ENCODE measurements at regions not wholly inside any gene's neighbourhood (a gene's known extent, or its start where the extent isn't known, plus 50 kb on each side); places are given as distances from the start of the nearest gene placed in this dataset.
"Not testable (repeated sequence)": the region's sequence is repeated elsewhere in the genome, so short reads cannot be mapped to it uniquely, and the experiment has no call there.

GRCh38 chr11:96708219-96708878, 318.5 kb downstream of the JRKL start:
- no peak for DNase-seq

GRCh38 chr11:96713301-96713700, 323.5 kb downstream of the JRKL start:
- DNase-seq = no peak

GRCh38 chr11:96714689-96715088, 324.9 kb downstream of the JRKL start:
- no peak for DNase-seq

- DNase-seq = no peak
Observed at GRCh38 chr11:96715208-96715607, 325.4 kb downstream of the JRKL start.

GRCh38 chr11:96736601-96737000, 346.8 kb downstream of the JRKL start:
- no peak for DNase-seq

GRCh38 chr11:96738311-96738710, 348.5 kb downstream of the JRKL start:
- no peak for DNase-seq

GRCh38 chr11:96741068-96741467, 351.3 kb downstream of the JRKL start:
- no peak for DNase-seq

- DNase-seq = no peak
Observed at GRCh38 chr11:96744697-96745096, 354.9 kb downstream of the JRKL start.

GRCh38 chr11:96748639-96749370, 359.0 kb downstream of the JRKL start:
- no peak for DNase-seq

GRCh38 chr11:96751807-96752206, 362.0 kb downstream of the JRKL start:
- DNase-seq = not testable (repeated sequence)

- DNase-seq = no peak
Observed at GRCh38 chr11:96752221-96752620, 362.4 kb downstream of the JRKL start.

- no peak for DNase-seq
Observed at GRCh38 chr11:96753997-96754396, 364.2 kb downstream of the JRKL start.

GRCh38 chr11:96755209-96755608, 365.4 kb downstream of the JRKL start:
- no peak for DNase-seq

GRCh38 chr11:96755752-96756151, 365.9 kb downstream of the JRKL start:
- no peak for DNase-seq

- DNase-seq = no peak
Observed at GRCh38 chr11:96758957-96759356, 369.1 kb downstream of the JRKL start.

GRCh38 chr11:96760306-96760705, 370.5 kb downstream of the JRKL start:
- no peak for DNase-seq

- no peak for DNase-seq
Observed at GRCh38 chr11:96760815-96761214, 371.0 kb downstream of the JRKL start.

- DNase-seq = no peak
Observed at GRCh38 chr11:96761451-96761850, 371.6 kb downstream of the JRKL start.

- DNase-seq = no peak
Observed at GRCh38 chr11:96763244-96763643, 373.4 kb downstream of the JRKL start.

- no peak for DNase-seq
Observed at GRCh38 chr11:96778272-96778671, 388.5 kb downstream of the JRKL start.

GRCh38 chr11:96779030-96779429, 389.2 kb downstream of the JRKL start:
- DNase-seq = no peak

GRCh38 chr11:96781082-96781481, 391.3 kb downstream of the JRKL start:
- no peak for DNase-seq

- DNase-seq = no peak
Observed at GRCh38 chr11:96782632-96783031, 392.8 kb downstream of the JRKL start.

GRCh38 chr11:96783311-96783710, 393.5 kb downstream of the JRKL start:
- no peak for DNase-seq

- no peak for DNase-seq
Observed at GRCh38 chr11:96785073-96785472, 395.3 kb downstream of the JRKL start.

Data from T-helper 1 cell (primary cell).